COLO829 (cell line): ENCODE measurements at regions not wholly inside any gene's neighbourhood (a gene's known extent, or its start where the extent isn't known, plus 50 kb on each side); places are given as distances from the start of the nearest gene placed in this dataset.

Experiments
- DNase-seq: peaks from one replicate; pipeline ENCODE4 v3.0.0; 2012; ENCODE audit warnings: low spot score

GRCh38 chr13:80666782-80667552 lies 326.0 kb upstream of the SPRY2 start:
- DNase-seq: no peak

GRCh38 chr13:80665792-80666333 lies 324.9 kb upstream of the SPRY2 start:
- DNase-seq: no peak

GRCh38 chr13:80664950-80665349 lies 324.0 kb upstream of the SPRY2 start:
- DNase-seq: no peak

GRCh38 chr13:80663788-80664187 lies 322.9 kb upstream of the SPRY2 start:
- DNase-seq: no peak

GRCh38 chr13:80658705-80659104 lies 317.8 kb upstream of the SPRY2 start:
- DNase-seq: no peak

GRCh38 chr13:80656512-80656904 lies 315.6 kb upstream of the SPRY2 start:
- DNase-seq: no peak

GRCh38 chr13:80655778-80656511 lies 315.0 kb upstream of the SPRY2 start:
- no peak for DNase-seq

GRCh38 chr13:80654638-80655249 lies 313.8 kb upstream of the SPRY2 start:
- DNase-seq: no peak

- no peak for DNase-seq
Measured at GRCh38 chr13:80649274-80649673, 308.3 kb upstream of the SPRY2 start.

- no peak for DNase-seq
Measured at GRCh38 chr13:80642641-80643040, 301.7 kb upstream of the SPRY2 start.

GRCh38 chr13:80633251-80633650 lies 292.3 kb upstream of the SPRY2 start:
- no peak for DNase-seq

- no peak for DNase-seq
Measured at GRCh38 chr13:80630685-80631121, 289.8 kb upstream of the SPRY2 start.

- DNase-seq: no peak
Measured at GRCh38 chr13:80618781-80619180, 277.9 kb upstream of the SPRY2 start.

GRCh38 chr13:80612804-80613203 lies 271.9 kb upstream of the SPRY2 start:
- DNase-seq: no peak

- DNase-seq: no peak
Measured at GRCh38 chr13:80611310-80611709, 270.4 kb upstream of the SPRY2 start.

GRCh38 chr13:80605716-80606115 lies 264.8 kb upstream of the SPRY2 start:
- no peak for DNase-seq

GRCh38 chr13:80605011-80605410 lies 264.1 kb upstream of the SPRY2 start:
- no peak for DNase-seq

GRCh38 chr13:80604098-80604497 lies 263.2 kb upstream of the SPRY2 start:
- no peak for DNase-seq

- no peak for DNase-seq
Measured at GRCh38 chr13:80603351-80603750, 262.4 kb upstream of the SPRY2 start.

- no peak for DNase-seq
Measured at GRCh38 chr13:80599765-80600164, 258.8 kb upstream of the SPRY2 start.

- no peak for DNase-seq
Measured at GRCh38 chr13:80598189-80598588, 257.3 kb upstream of the SPRY2 start.

- DNase-seq: no peak
Measured at GRCh38 chr13:80591976-80592740, 251.2 kb upstream of the SPRY2 start.
